WTC11 (cell line): ENCODE measurements at regions not wholly inside any gene's neighbourhood (a gene's known extent, or its start where the extent isn't known, plus 50 kb on each side); places are given as distances from the start of the nearest gene placed in this dataset.

ENCODE experiments used
- SP1 ChIP-seq: sonication (generic); formaldehyde crosslinking; conservative IDR thresholded peaks from 2 replicates; pipeline ENCODE4 v1.8.1; 2022; ENCODE audit warnings: missing genetic modification reagents
- TF ChIP-seq, protein P1 (sequence below): fragments of 200-600 bp; IDR thresholded peaks from 2 replicates; pipeline ENCODE4 v1.8.0; 2022; ENCODE audit warnings: antibody characterized with exemption
- TF ChIP-seq, protein P2 (sequence below): sonication (generic); formaldehyde crosslinking; IDR thresholded peaks from 2 replicates; pipeline ENCODE4 v1.8.0; 2023; ENCODE audit warnings: mild to moderate bottlenecking, missing genetic modification reagents

DNA sequence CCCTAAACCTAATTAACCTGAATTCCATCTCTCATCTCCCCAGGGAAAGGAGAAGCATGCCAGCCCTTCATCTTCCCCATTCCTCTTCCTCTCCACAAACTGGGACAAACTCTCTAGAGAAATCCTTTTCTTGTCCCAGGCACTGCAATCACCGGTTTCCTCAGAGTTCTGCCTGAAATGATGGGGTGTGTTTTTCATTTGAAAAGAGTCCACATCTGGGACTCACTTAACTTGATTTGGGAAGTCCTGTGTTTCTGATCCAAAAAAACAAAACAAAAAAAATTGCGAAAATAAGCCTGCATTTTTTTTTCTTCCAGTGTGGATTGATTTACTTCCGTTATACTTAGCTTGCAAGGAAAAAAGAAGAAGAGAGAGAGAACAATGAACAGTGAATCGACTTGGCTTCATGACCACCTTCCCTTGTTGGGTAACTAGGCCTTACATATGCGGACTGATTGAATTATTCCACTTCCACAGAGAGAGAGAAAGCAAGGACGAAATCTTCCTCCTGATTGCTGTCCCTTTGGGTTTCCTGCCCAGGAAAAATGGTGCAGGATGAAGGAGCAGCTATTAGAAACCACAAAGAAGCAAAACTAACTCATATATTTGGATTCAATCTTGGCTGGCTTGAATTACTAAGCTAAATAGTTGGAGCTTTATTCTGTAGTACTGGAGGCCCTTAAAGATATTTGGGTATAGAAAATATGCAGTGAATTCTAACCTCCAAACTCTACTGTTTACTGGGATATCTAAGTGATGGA lies 506.2 kb upstream of the TBX3 start:
- TF ChIP-seq, protein P1, sequence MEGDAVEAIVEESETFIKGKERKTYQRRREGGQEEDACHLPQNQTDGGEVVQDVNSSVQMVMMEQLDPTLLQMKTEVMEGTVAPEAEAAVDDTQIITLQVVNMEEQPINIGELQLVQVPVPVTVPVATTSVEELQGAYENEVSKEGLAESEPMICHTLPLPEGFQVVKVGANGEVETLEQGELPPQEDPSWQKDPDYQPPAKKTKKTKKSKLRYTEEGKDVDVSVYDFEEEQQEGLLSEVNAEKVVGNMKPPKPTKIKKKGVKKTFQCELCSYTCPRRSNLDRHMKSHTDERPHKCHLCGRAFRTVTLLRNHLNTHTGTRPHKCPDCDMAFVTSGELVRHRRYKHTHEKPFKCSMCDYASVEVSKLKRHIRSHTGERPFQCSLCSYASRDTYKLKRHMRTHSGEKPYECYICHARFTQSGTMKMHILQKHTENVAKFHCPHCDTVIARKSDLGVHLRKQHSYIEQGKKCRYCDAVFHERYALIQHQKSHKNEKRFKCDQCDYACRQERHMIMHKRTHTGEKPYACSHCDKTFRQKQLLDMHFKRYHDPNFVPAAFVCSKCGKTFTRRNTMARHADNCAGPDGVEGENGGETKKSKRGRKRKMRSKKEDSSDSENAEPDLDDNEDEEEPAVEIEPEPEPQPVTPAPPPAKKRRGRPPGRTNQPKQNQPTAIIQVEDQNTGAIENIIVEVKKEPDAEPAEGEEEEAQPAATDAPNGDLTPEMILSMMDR, result no peak
- no peak for TF ChIP-seq SP1 (CRISPR knock-in tag)
- TF ChIP-seq, protein P2, sequence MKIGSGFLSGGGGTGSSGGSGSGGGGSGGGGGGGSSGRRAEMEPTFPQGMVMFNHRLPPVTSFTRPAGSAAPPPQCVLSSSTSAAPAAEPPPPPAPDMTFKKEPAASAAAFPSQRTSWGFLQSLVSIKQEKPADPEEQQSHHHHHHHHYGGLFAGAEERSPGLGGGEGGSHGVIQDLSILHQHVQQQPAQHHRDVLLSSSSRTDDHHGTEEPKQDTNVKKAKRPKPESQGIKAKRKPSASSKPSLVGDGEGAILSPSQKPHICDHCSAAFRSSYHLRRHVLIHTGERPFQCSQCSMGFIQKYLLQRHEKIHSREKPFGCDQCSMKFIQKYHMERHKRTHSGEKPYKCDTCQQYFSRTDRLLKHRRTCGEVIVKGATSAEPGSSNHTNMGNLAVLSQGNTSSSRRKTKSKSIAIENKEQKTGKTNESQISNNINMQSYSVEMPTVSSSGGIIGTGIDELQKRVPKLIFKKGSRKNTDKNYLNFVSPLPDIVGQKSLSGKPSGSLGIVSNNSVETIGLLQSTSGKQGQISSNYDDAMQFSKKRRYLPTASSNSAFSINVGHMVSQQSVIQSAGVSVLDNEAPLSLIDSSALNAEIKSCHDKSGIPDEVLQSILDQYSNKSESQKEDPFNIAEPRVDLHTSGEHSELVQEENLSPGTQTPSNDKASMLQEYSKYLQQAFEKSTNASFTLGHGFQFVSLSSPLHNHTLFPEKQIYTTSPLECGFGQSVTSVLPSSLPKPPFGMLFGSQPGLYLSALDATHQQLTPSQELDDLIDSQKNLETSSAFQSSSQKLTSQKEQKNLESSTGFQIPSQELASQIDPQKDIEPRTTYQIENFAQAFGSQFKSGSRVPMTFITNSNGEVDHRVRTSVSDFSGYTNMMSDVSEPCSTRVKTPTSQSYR (CRISPR knock-in tag), result no peak
